Gastroesophageal sphincter (tissue), 4 donors: ENCODE measurements at regions not wholly inside any gene's neighbourhood (a gene's known extent, or its start where the extent isn't known, plus 50 kb on each side); places are given as distances from the start of the nearest gene placed in this dataset.

ENCODE experiments used
- ATAC-seq: fragments of 150-250 bp; one replicate; pipeline ENCODE4 v1.9.1; 2016; ENCODE audit warnings: mild to moderate bottlenecking, moderate library complexity
- H3K27ac ChIP-seq, 4 donors: fragments of 200-600 bp; sonication (generic) in 3 of 4; 1 replicate in 3 of 4; 2 replicates in 1 of 4; pipeline ENCODE4 v1.5.1; 2016 to 2019
- H3K27me3 ChIP-seq: fragments of 200-600 bp; sonication (generic); one replicate; pipeline ENCODE4 v1.5.1; 2019
- H3K36me3 ChIP-seq, 2 donors: fragments of 200-600 bp; sonication (generic); one replicate each; pipeline ENCODE4 v1.5.1; 2019; ENCODE audit warnings: control low read depth in 1 of 2
- H3K4me1 ChIP-seq, 3 donors: fragments of 200-600 bp; sonication (generic); 1 replicate in 2 of 3; 2 replicates in 1 of 3; pipeline ENCODE4 v1.5.1; 2016 to 2019; ENCODE audit warnings: control low read depth in 2 of 3
- H3K4me3 ChIP-seq, 2 donors: fragments of 200-600 bp; sonication (generic); one replicate each; pipeline ENCODE4 v1.5.1; 2019; ENCODE audit warnings: mild to moderate bottlenecking in 1 of 2, moderate library complexity in 1 of 2
- H3K9me3 ChIP-seq, 3 donors: fragments of 200-600 bp; sonication (generic); one replicate each; pipeline ENCODE4 v1.5.1; 2017 to 2019; ENCODE audit warnings: control low read depth in 2 of 3
- EP300 ChIP-seq: sonication (generic); formaldehyde crosslinking; IDR thresholded peaks from one replicate; pipeline ENCODE4 v1.6.1; 2017; ENCODE audit warnings: antibody characterized with exemption, mild to moderate bottlenecking
- POLR2A ChIP-seq, 2 donors: fragments of 450-650 bp; IDR thresholded peaks; one replicate each; pipeline ENCODE4 v1.6.1; 2017; ENCODE audit warnings: antibody characterized with exemption in 2 of 2, mild to moderate bottlenecking in 2 of 2, moderate library complexity in 1 of 2
- POLR2AphosphoS5 ChIP-seq: sonication (generic); formaldehyde crosslinking; IDR thresholded peaks from one replicate; pipeline ENCODE4 v1.6.1; 2017; ENCODE audit warnings: antibody characterized with exemption
- WGBS, 2 donors: methylation state at CpG; one replicate each; pipeline ENCODE4 v1.1.5; 2018; ENCODE audit warnings: low coverage in 1 of 2; 5-methylcytosine and 5-hydroxymethylcytosine counted together
- TF ChIP-seq, protein P1 (sequence below), 4 experiments: fragments of 200-600 bp in 2 of 4; fragments of 450-650 bp in 2 of 4; sonication (generic) in 1 of 4; IDR thresholded peaks; one replicate each; pipeline ENCODE4 v1.5.1; 2017 to 2019; ENCODE audit warnings: antibody characterized with exemption in 4 of 4, mild to moderate bottlenecking in 2 of 4, moderate library complexity in 2 of 4

- Histone ChIP-seq H3K9me3 (peaks cover 0 to 10% (median 0%) of the 10 kb centered on the region in 3 donors), H3K4me1 (peaks cover 0 to 9% (median 0%) of the 10 kb centered on the region in 3 donors), H3K36me3 (no peaks in the 10 kb centered on the region), H3K27ac (no peak overlapping the region), H3K27me3 (no peaks in the 10 kb centered on the region), H3K4me3 (no peak overlapping the region)
- TF ChIP-seq POLR2A (IDR thresholded peaks at IDR 0.05) (no peak), EP300 (no peak), POLR2AphosphoS5 (no peak)
- TF ChIP-seq, protein P1, sequence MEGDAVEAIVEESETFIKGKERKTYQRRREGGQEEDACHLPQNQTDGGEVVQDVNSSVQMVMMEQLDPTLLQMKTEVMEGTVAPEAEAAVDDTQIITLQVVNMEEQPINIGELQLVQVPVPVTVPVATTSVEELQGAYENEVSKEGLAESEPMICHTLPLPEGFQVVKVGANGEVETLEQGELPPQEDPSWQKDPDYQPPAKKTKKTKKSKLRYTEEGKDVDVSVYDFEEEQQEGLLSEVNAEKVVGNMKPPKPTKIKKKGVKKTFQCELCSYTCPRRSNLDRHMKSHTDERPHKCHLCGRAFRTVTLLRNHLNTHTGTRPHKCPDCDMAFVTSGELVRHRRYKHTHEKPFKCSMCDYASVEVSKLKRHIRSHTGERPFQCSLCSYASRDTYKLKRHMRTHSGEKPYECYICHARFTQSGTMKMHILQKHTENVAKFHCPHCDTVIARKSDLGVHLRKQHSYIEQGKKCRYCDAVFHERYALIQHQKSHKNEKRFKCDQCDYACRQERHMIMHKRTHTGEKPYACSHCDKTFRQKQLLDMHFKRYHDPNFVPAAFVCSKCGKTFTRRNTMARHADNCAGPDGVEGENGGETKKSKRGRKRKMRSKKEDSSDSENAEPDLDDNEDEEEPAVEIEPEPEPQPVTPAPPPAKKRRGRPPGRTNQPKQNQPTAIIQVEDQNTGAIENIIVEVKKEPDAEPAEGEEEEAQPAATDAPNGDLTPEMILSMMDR (IDR thresholded peaks at IDR 0.05) = no peak
- WGBS, 2 donors = 25 to 56% methylated on average over 11 to 12 of the region's 16 CpGs
- ATAC-seq = peak; percentile 39
These were observed 80.6 kb upstream of the GSC start for GRCh38 chr14:94850309-94851211.

DNA sequence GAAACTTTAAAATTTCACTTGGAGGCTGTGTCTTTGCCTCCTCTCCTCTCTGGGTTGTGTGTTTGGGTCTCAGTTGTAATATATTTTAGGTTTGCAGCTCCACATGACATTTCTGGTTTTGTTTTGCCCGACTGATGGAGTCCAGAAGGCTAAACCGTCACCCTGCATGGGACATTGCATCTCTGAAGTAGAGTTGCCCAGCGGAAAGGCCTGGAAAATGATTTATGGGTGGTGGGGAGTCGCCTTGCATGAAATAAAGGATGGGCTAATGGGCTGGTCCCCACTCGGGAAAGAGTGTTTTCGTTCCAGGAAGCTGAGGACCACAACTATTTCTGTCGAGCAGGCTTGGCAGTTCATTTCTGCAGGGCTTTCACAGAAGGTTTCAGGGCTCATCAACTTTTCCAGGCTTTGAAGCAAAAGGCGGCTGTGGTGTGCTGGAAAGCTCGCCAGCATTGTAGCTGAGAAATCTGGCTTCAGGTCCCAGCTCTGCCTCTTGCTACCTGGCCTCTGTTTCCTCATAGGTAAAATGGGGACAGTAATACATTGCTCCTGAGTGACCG, 74.8 kb upstream of the GSC start:
- 52 to 80% methylated on average over 5 to 8 of the region's 10 CpGs for WGBS, 2 donors
- TF ChIP-seq, protein P1 (IDR thresholded peaks at IDR 0.05) = no peak
- no peak for TF ChIP-seq POLR2AphosphoS5
- TF ChIP-seq POLR2A (IDR thresholded peaks at IDR 0.05) = no peak
- no peak for TF ChIP-seq EP300
- H3K27me3 ChIP-seq = no peaks in the 10 kb centered on the region
- H3K9me3 ChIP-seq = no peaks in the 10 kb centered on the region
- no peak for ATAC-seq
- H3K4me1 ChIP-seq = no peaks in the 10 kb centered on the region
- H3K36me3 ChIP-seq = no peaks in the 10 kb centered on the region
- H3K4me3 ChIP-seq = no peak overlapping the region
- no peak overlapping the region for H3K27ac ChIP-seq

DNA sequence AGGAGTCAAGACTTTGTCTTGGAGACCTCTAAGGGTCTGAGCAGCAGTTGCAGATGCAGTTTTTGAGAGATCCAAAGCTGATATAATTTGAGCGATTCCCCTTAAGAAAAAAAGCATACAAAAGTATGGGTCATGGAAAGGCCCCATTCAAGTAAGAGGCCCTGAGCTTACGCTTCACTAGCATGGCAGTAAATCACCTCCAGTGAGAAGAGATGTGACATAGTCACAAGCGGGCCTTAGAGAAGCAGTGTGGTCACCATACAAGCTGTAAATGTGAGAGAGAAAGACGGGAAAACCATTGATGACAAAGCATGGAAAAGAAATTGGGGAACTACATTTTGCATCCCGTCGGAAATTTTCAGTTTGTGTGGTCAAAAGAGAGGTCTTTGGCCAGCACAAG, 70.6 kb upstream of the GSC start:
- TF ChIP-seq, protein P1 (IDR thresholded peaks at IDR 0.05) = no peak
- TF ChIP-seq EP300 = no peak
- no peak for TF ChIP-seq POLR2AphosphoS5
- Histone ChIP-seq H3K36me3 (no peaks in the 10 kb centered on the region), H3K27ac (no peak overlapping the region), H3K4me3 (no peak overlapping the region), H3K9me3 (no peaks in the 10 kb centered on the region), H3K4me1 (no peaks in the 10 kb centered on the region), H3K27me3 (no peaks in the 10 kb centered on the region)
- WGBS, 2 donors = 93% methylated on average over 2 to 6 of the region's 6 CpGs
- ATAC-seq = no peak

DNA sequence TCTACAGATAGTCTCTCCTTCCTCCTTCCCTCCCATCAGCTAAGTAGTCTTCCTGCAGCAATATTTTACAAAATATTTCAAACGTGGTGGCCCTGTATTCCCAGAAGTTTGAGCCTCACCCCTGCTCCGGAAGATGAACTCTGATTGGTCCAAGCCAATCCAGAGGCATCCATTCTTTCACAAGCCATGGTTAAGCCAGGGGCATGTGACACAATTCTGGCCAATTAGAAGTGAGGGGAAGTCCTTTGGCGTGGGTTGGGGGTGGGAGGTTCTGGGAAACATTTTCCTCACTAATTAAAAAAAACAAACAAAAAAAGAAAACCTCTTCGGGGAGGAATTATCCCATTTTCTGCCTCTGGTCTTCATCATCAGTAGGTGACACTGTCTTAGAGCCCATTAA, 69.4 kb upstream of the GSC start:
- no peak overlapping the region for H3K27ac ChIP-seq
- no peaks in the 10 kb centered on the region for H3K36me3 ChIP-seq
- ATAC-seq = no peak
- no peaks in the 10 kb centered on the region for H3K9me3 ChIP-seq
- H3K4me3 ChIP-seq = no peak overlapping the region
- WGBS, 2 donors = 51 to 70% methylated on average over 2 to 3 of the region's 4 CpGs
- no peaks in the 10 kb centered on the region for H3K4me1 ChIP-seq
- TF ChIP-seq POLR2A (IDR thresholded peaks at IDR 0.05) (no peak), EP300 (no peak), POLR2AphosphoS5 (no peak)
- TF ChIP-seq, protein P1 (IDR thresholded peaks at IDR 0.05) = no peak
- no peaks in the 10 kb centered on the region for H3K27me3 ChIP-seq

DNA sequence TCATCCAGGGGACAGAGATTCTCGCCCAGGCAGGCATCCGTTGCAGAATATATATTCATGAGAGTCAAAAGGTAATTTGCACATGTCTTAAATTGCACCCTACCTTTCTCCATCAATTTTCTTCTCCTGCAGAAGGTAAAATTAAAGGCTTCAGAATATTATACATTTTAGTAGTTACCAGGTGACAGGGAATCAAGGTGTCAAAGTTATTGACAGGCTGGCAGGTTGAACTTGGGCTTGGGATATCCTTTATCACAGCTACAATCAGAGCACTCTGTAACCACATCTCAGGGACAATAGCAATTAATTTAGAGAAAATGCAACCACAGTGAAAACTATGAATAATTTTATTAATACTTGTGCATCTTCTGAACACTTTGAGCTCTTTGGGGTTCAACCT, 66.9 kb upstream of the GSC start:
- H3K36me3 ChIP-seq = no peaks in the 10 kb centered on the region
- H3K4me3 ChIP-seq = no peak overlapping the region
- no peaks in the 10 kb centered on the region for H3K9me3 ChIP-seq
- 89% methylated on average over 2 of the region's 2 CpGs; no CpG with 5 or more reads in 1 of the 2 donors for WGBS, 2 donors
- no peak for ATAC-seq
- no peaks in the 10 kb centered on the region for H3K27me3 ChIP-seq
- no peak overlapping the region for H3K27ac ChIP-seq
- TF ChIP-seq POLR2A (IDR thresholded peaks at IDR 0.05) (no peak), POLR2AphosphoS5 (no peak), EP300 (no peak)
- TF ChIP-seq, protein P1 (IDR thresholded peaks at IDR 0.05) = no peak
- no peaks in the 10 kb centered on the region for H3K4me1 ChIP-seq
